ENCODE measurements at regions not wholly inside any gene's neighbourhood (a gene's known extent, or its start where the extent isn't known, plus 50 kb on each side); places are given as distances from the start of the nearest gene placed in this dataset.

DNA sequence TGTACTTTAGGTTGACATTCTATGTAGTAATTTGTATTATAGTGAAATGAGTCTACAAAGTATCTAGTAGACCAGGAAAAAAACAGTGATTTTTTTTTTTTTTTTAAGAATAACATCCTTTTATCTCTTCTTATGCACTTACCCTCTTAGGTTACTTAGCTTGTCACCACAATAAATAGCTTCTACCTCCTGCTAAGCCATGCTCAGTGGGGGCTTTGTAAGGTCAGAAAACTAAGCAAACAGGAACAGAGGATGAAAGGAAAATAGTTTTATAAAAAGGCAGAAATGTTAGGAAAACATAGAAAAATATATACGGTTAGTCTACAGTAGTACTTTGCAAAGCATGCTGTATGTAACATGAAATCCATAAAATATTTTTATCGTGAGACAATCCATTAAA is 385.3 kb upstream of the ATXN7L3B start:
- CTCF ChIA-PET: no interaction called here
- no peak for DNase-seq (ENCODE audit: low read depth, low spot score)
- in situ Hi-C loops (cut with HindIII; ENCODE audit: low pct_unique_long_range_greater_than_20kb, low sequenced_read_pairs): no loop called here
- intact Hi-C loops (cut with micrococcal nuclease; ENCODE audit: unreplicated experiment): no loop called here
- no peaks in the 10 kb centered on the region for H3K36me3 ChIP-seq (ENCODE audit: control insufficient read depth, insufficient read depth, low read length)
- H3K27me3 ChIP-seq (ENCODE audit: control insufficient read depth, insufficient read depth, low read length): no peaks in the 10 kb centered on the region
- POLR2A ChIA-PET: no interaction called here
- TF ChIP-seq TCF7L2 (IDR thresholded peaks at IDR 0.05; ENCODE audit: low read depth, low read length): no peak
- TF ChIP-seq, protein P1, sequence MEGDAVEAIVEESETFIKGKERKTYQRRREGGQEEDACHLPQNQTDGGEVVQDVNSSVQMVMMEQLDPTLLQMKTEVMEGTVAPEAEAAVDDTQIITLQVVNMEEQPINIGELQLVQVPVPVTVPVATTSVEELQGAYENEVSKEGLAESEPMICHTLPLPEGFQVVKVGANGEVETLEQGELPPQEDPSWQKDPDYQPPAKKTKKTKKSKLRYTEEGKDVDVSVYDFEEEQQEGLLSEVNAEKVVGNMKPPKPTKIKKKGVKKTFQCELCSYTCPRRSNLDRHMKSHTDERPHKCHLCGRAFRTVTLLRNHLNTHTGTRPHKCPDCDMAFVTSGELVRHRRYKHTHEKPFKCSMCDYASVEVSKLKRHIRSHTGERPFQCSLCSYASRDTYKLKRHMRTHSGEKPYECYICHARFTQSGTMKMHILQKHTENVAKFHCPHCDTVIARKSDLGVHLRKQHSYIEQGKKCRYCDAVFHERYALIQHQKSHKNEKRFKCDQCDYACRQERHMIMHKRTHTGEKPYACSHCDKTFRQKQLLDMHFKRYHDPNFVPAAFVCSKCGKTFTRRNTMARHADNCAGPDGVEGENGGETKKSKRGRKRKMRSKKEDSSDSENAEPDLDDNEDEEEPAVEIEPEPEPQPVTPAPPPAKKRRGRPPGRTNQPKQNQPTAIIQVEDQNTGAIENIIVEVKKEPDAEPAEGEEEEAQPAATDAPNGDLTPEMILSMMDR (IDR thresholded peaks at IDR 0.05): no peak
- TF ChIP-seq, protein P2, sequence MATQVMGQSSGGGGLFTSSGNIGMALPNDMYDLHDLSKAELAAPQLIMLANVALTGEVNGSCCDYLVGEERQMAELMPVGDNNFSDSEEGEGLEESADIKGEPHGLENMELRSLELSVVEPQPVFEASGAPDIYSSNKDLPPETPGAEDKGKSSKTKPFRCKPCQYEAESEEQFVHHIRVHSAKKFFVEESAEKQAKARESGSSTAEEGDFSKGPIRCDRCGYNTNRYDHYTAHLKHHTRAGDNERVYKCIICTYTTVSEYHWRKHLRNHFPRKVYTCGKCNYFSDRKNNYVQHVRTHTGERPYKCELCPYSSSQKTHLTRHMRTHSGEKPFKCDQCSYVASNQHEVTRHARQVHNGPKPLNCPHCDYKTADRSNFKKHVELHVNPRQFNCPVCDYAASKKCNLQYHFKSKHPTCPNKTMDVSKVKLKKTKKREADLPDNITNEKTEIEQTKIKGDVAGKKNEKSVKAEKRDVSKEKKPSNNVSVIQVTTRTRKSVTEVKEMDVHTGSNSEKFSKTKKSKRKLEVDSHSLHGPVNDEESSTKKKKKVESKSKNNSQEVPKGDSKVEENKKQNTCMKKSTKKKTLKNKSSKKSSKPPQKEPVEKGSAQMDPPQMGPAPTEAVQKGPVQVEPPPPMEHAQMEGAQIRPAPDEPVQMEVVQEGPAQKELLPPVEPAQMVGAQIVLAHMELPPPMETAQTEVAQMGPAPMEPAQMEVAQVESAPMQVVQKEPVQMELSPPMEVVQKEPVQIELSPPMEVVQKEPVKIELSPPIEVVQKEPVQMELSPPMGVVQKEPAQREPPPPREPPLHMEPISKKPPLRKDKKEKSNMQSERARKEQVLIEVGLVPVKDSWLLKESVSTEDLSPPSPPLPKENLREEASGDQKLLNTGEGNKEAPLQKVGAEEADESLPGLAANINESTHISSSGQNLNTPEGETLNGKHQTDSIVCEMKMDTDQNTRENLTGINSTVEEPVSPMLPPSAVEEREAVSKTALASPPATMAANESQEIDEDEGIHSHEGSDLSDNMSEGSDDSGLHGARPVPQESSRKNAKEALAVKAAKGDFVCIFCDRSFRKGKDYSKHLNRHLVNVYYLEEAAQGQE (IDR thresholded peaks at IDR 0.05; ENCODE audit: insufficient read depth in 1 of 2, low read depth in 2 of 2, low read length in 1 of 2): no peak
- no peak for TF ChIP-seq POLR2AphosphoS5 (IDR thresholded peaks at IDR 0.05; ENCODE audit: low read depth, low read length)
- no peak for TF ChIP-seq SIN3A (IDR thresholded peaks at IDR 0.05; ENCODE audit: borderline replicate concordance, insufficient read depth, low read depth, low read length)
- H3K9me3 ChIP-seq (ENCODE audit: control insufficient read depth, insufficient read depth, low read depth, low read length): no peaks in the 10 kb centered on the region
- H3K27ac ChIP-seq (ENCODE audit: low read length): no peak overlapping the region
- no TSS peak for BruUV-seq (replicated peaks)
- no peak for ATAC-seq
- no peaks in the 10 kb centered on the region for H3K4me1 ChIP-seq (ENCODE audit: control insufficient read depth, insufficient read depth, low read length)
- H3K4me3 ChIP-seq (ENCODE audit: low read depth in 2 of 2, low read length in 2 of 2): no peak overlapping the region

DNA sequence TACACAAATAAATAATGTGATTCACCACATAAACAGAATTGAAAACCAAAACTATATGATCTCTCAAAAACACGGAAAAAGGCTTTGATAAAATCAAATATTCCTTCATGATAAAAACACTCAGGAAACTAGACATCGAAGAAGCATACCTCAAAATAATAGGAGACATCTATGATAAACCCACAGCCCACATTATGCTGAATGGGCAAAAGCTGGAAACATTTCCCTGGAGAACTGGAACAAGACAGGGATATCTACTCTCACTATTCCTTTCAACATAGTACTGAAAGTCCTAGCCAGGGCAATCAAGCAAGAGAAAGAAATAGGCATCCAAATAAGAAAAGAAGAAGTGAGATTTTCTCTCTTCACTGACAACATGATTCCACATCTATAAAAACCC is 371.5 kb upstream of the ATXN7L3B start:
- ATAC-seq: no peak
- no TSS peak for BruUV-seq (replicated peaks)
- Histone ChIP-seq H3K27me3 (ENCODE audit: control insufficient read depth, insufficient read depth, low read length) (no peaks in the 10 kb centered on the region), H3K27ac (ENCODE audit: low read length) (no peak overlapping the region), H3K4me3 (ENCODE audit: low read depth in 2 of 2, low read length in 2 of 2) (no peak overlapping the region), H3K9me3 (ENCODE audit: control insufficient read depth, insufficient read depth, low read depth, low read length) (no peaks in the 10 kb centered on the region; the same call in 1 of the 2 replicates), H3K4me1 (ENCODE audit: control insufficient read depth, insufficient read depth, low read length) (no peaks in the 10 kb centered on the region), H3K36me3 (ENCODE audit: control insufficient read depth, insufficient read depth, low read length) (no peaks in the 10 kb centered on the region)
- TF ChIP-seq, protein P1 (IDR thresholded peaks at IDR 0.05): no peak
- no peak for TF ChIP-seq TCF7L2 (IDR thresholded peaks at IDR 0.05; ENCODE audit: low read depth, low read length)
- TF ChIP-seq, protein P2 (IDR thresholded peaks at IDR 0.05; ENCODE audit: insufficient read depth in 1 of 2, low read depth in 2 of 2, low read length in 1 of 2): no peak
- TF ChIP-seq SIN3A (IDR thresholded peaks at IDR 0.05; ENCODE audit: borderline replicate concordance, insufficient read depth, low read depth, low read length): no peak
- TF ChIP-seq POLR2AphosphoS5 (IDR thresholded peaks at IDR 0.05; ENCODE audit: low read depth, low read length): no peak
- intact Hi-C loops (cut with micrococcal nuclease; ENCODE audit: unreplicated experiment): no loop called here
- in situ Hi-C loops (cut with HindIII; ENCODE audit: low pct_unique_long_range_greater_than_20kb, low sequenced_read_pairs): no loop called here
- ChIA-PET POLR2A (no interaction called here), CTCF (no interaction called here)
- DNase-seq (ENCODE audit: low read depth, low spot score): no peak

Data from Panc1 (cell line).